ENCODE measurements at regions not wholly inside any gene's neighbourhood (a gene's known extent, or its start where the extent isn't known, plus 50 kb on each side); places are given as distances from the start of the nearest gene placed in this dataset.

- TF ChIP-seq POLR2AphosphoS5 (IDR thresholded peaks at IDR 0.05) = no peak
- TF ChIP-seq, protein P1, sequence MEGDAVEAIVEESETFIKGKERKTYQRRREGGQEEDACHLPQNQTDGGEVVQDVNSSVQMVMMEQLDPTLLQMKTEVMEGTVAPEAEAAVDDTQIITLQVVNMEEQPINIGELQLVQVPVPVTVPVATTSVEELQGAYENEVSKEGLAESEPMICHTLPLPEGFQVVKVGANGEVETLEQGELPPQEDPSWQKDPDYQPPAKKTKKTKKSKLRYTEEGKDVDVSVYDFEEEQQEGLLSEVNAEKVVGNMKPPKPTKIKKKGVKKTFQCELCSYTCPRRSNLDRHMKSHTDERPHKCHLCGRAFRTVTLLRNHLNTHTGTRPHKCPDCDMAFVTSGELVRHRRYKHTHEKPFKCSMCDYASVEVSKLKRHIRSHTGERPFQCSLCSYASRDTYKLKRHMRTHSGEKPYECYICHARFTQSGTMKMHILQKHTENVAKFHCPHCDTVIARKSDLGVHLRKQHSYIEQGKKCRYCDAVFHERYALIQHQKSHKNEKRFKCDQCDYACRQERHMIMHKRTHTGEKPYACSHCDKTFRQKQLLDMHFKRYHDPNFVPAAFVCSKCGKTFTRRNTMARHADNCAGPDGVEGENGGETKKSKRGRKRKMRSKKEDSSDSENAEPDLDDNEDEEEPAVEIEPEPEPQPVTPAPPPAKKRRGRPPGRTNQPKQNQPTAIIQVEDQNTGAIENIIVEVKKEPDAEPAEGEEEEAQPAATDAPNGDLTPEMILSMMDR (IDR thresholded peaks at IDR 0.05) = no peak
- TF ChIP-seq POLR2A (IDR thresholded peaks at IDR 0.05) = no peak
- no peak for TF ChIP-seq EP300 (IDR thresholded peaks at IDR 0.05)
Measured at GRCh38 chr9:89814340-89815040, 209.7 kb downstream of the GADD45G start.

Data from upper lobe of left lung (tissue), 4 donors.